HG03060 (cell line): ENCODE measurements at regions not wholly inside any gene's neighbourhood (a gene's known extent, or its start where the extent isn't known, plus 50 kb on each side); places are given as distances from the start of the nearest gene placed in this dataset.
A peak's percentile ranks its signal among the peaks of the same experiment; 100 is the strongest.

Experiments
- ATAC-seq: cut with Tn5 transposase; IDR thresholded peaks from one replicate; pipeline ENCODE4 v1.9.1; 2021; ENCODE audit warnings: low read depth, moderate number of reproducible peaks; ENCODE audit not compliant: unreplicated experiment

DNA sequence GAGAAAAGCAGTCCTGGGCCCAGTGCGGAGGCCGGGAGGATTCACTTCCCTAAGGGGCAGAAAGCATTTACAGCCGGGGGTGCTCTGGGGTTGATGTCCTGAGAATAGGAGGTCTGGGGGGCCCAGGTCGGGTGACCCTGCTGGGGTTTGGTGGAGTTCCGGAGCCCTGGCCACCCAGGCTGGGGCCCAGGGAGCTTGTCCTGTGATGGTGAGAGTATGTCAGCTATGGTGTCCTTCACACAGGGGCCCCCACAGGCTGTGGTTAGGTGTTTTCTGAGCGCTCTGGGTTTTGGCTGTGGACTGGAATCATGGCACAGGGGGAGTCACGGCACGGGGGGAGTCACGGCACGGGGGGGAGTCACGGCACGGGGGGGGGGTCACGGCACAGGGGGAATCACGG is 54.5 kb upstream of the TMEM18 start:
- no peak for ATAC-seq

DNA sequence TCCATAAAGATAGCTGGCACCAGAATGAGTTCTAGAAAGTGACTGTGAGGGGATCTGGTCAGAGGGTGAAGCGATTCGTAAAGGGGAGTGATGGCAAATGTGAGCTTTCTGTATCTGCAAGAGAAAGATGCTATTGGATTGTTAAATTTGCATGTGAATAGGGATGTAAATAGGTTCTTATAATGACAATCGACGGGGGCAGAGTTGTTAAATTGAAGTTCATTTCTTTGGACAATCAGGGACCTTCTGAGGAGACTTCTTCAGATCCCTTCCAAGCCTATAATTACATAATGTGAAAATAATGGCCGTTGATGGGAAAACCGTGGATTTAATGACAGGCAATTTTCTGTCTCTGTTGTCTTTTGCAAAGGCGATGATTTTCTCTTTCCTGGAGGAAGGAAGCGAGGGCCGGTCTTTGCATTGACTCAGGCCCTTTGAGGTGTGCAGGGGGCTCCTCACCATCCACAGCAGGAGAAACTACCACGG is 52.2 kb upstream of the TMEM18 start:
- no peak for ATAC-seq

DNA sequence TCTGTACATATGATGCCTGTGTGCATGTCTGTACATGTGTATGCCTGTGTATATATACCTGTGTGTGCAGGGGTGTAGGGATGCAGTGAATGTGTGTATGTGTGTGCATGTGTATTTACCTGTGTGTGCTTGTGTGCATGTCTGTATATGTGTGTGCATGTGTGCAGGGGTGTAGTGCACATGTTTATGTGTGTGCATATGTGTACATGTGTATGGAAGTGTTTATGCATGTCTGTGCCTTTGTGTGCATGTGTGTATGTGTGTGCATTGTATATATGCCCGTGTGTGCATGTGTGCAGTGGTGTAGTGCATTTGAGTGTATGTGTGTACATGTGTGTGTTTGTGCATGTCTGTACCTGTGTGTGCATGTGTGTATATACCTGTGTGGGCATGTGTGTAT is 51.0 kb upstream of the TMEM18 start:
- no peak for ATAC-seq

DNA sequence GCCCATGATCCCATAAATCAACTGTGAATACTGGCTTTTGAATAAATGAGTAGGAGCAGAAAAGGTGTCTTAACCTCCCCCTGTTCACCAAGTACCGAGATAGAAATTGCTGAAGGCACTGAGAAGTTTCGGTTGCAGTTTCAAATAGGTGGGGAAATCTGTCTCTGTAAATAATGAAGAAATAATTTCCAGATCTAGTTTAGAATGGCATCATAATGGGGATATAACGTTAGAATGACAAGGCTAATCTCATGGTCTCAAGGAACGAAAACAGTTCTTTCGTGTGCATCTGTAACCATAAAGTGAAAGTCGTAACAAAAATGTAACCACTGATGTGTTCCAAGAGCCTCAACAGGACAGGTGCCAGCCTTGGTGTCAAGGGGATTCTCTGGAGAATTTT is 49.9 kb upstream of the TMEM18 start:
- ATAC-seq: peak; percentile 86
